Mesenchymal stem cell (in vitro differentiated cells and primary cell): ENCODE measurements at regions not wholly inside any gene's neighbourhood (a gene's known extent, or its start where the extent isn't known, plus 50 kb on each side); places are given as distances from the start of the nearest gene placed in this dataset.

Source experiments
- DNase-seq: peaks from one replicate; pipeline ENCODE4 v3.0.0-alpha.2; 2013
- H2AFZ ChIP-seq: one replicate; pipeline ENCODE4 v1.6.1; 2013; ENCODE audit warnings: low read depth, mild to moderate bottlenecking, control low read depth, inconsistent platforms, low read length, moderate library complexity
- H2AK5ac ChIP-seq: 2 replicates; pipeline ENCODE4 v1.6.1; 2013; ENCODE audit warnings: low read length, moderate library complexity, mild to moderate bottlenecking, inconsistent platforms; ENCODE audit not compliant: severe bottlenecking
- H2BK120ac ChIP-seq: one replicate; pipeline ENCODE4 v1.6.1; 2013; ENCODE audit warnings: low read depth, mild to moderate bottlenecking, inconsistent platforms, low read length, moderate library complexity
- H2BK12ac ChIP-seq, 2 experiments: one replicate each; pipeline ENCODE4 v1.6.1; 2013; ENCODE audit warnings: inconsistent platforms in 2 of 2, low read length in 2 of 2, mild to moderate bottlenecking in 2 of 2, moderate library complexity in 2 of 2, control low read depth in 1 of 2
- H2BK15ac ChIP-seq: one replicate; pipeline ENCODE4 v1.6.1; 2013; ENCODE audit warnings: mild to moderate bottlenecking, low read depth, inconsistent platforms; ENCODE audit not compliant: poor library complexity, severe bottlenecking
- H2BK5ac ChIP-seq: 2 replicates; pipeline ENCODE4 v1.6.1; 2013; ENCODE audit warnings: low read depth, mild to moderate bottlenecking, low read length, control low read depth, inconsistent platforms; ENCODE audit not compliant: poor library complexity, severe bottlenecking
- H3K14ac ChIP-seq, 2 experiments: one replicate each; pipeline ENCODE4 v1.6.1; 2013; ENCODE audit warnings: inconsistent platforms in 2 of 2, low read length in 2 of 2, control low read depth in 1 of 2, mild to moderate bottlenecking in 1 of 2, moderate library complexity in 1 of 2
- H3K18ac ChIP-seq, 2 experiments: one replicate each; pipeline ENCODE4 v1.6.1; 2013; ENCODE audit warnings: inconsistent platforms in 2 of 2, low read length in 2 of 2, control low read depth in 1 of 2, low read depth in 1 of 2, mild to moderate bottlenecking in 1 of 2
- H3K23ac ChIP-seq, 2 experiments: one replicate each; pipeline ENCODE4 v1.6.1; 2013; ENCODE audit warnings: inconsistent platforms in 2 of 2, low read length in 2 of 2, mild to moderate bottlenecking in 2 of 2, moderate library complexity in 2 of 2, control low read depth in 1 of 2
- H3K27ac ChIP-seq: 2 replicates; pipeline ENCODE4 v1.5.1; 2013; ENCODE audit warnings: mild to moderate bottlenecking, moderate library complexity, low read length, control low read depth, inconsistent platforms; ENCODE audit not compliant: poor library complexity, severe bottlenecking
- H3K27me3 ChIP-seq, 2 experiments: 2 replicates each; pipeline versions ENCODE4 v1.6.1 to v1.7.0; 2013; ENCODE audit warnings: low read length in 2 of 2, mild to moderate bottlenecking in 2 of 2, moderate library complexity in 2 of 2, control low read depth in 1 of 2, inconsistent platforms in 1 of 2; ENCODE audit not compliant: control insufficient read depth in 1 of 2, insufficient read depth in 1 of 2
- H3K36me3 ChIP-seq, 2 experiments: 2 replicates each; pipeline versions ENCODE4 v1.6.1 to v1.7.0; 2013; ENCODE audit warnings: low read length in 2 of 2, control low read depth in 1 of 2, inconsistent platforms in 1 of 2, low read depth in 1 of 2, mild to moderate bottlenecking in 1 of 2; ENCODE audit not compliant: insufficient read depth in 2 of 2, control insufficient read depth in 1 of 2
- H3K4ac ChIP-seq, 2 experiments: one replicate each; pipeline ENCODE4 v1.6.1; 2013; ENCODE audit warnings: inconsistent platforms in 2 of 2, low read length in 2 of 2, mild to moderate bottlenecking in 2 of 2, moderate library complexity in 2 of 2, control low read depth in 1 of 2, low read depth in 1 of 2
- H3K4me1 ChIP-seq: 2 replicates; pipeline ENCODE4 v1.6.1; 2013; ENCODE audit warnings: low read depth, low read length, control low read depth; ENCODE audit not compliant: control insufficient read depth, insufficient read depth
- H3K4me2 ChIP-seq: 2 replicates; pipeline ENCODE4 v1.6.1; 2013; ENCODE audit warnings: low read length, mild to moderate bottlenecking, inconsistent platforms; ENCODE audit not compliant: poor library complexity, severe bottlenecking
- H3K4me3 ChIP-seq, 2 experiments: 2 replicates each; pipeline versions ENCODE4 v1.5.1 to v1.7.0; 2013; ENCODE audit warnings: low read length in 2 of 2, mild to moderate bottlenecking in 2 of 2, control low read depth in 1 of 2, low read depth in 1 of 2; ENCODE audit not compliant: insufficient read depth in 1 of 2
- H3K79me1 ChIP-seq: replicated peaks from 2 replicates; pipeline ENCODE4 v1.6.1; 2013; ENCODE audit warnings: mild to moderate bottlenecking, control low read depth, low read length, inconsistent platforms; ENCODE audit not compliant: poor library complexity, severe bottlenecking
- H3K9ac ChIP-seq: 2 replicates; pipeline ENCODE4 v1.7.0; 2013; ENCODE audit warnings: mild to moderate bottlenecking, low read length, moderate library complexity
- H3K9me3 ChIP-seq: 2 replicates; pipeline ENCODE4 v1.7.0; 2013; ENCODE audit warnings: mild to moderate bottlenecking, low read length; ENCODE audit not compliant: control insufficient read depth
- H4K8ac ChIP-seq: one replicate; pipeline ENCODE4 v1.6.1; 2013; ENCODE audit warnings: inconsistent platforms, mild to moderate bottlenecking, low read length, moderate library complexity
- H4K91ac ChIP-seq: one replicate; pipeline ENCODE4 v1.6.1; 2013; ENCODE audit warnings: mild to moderate bottlenecking, low read length, inconsistent platforms
- WGBS: methylation state at CpG from one replicate; pipeline ENCODE4 v1.1.7; 2013; ENCODE audit warnings: mixed read lengths; 5-methylcytosine and 5-hydroxymethylcytosine counted together

- no peak overlapping the region for H2BK12ac ChIP-seq
- no peak overlapping the region for H2BK120ac ChIP-seq
- H3K27ac ChIP-seq, result no peak overlapping the region
- H3K4me2 ChIP-seq, result no peak overlapping the region
- DNase-seq, result no peak
- H3K79me1 ChIP-seq, result no peaks in the 10 kb centered on the region
- no peak overlapping the region for H2BK15ac ChIP-seq
- no peak overlapping the region for H3K18ac ChIP-seq
- H2AFZ ChIP-seq, result no peak overlapping the region
- WGBS, result 80% methylated on average over 1 of the region's 2 CpGs
- H3K9ac ChIP-seq, result no peak overlapping the region
- peaks cover 2% of the 10 kb centered on the region for H3K9me3 ChIP-seq
- H3K36me3 ChIP-seq, result no peaks in the 10 kb centered on the region
- H4K8ac ChIP-seq, result no peak overlapping the region
- H3K4me1 ChIP-seq, result no peaks in the 10 kb centered on the region
- no peak overlapping the region for H3K23ac ChIP-seq
- no peak overlapping the region for H2BK5ac ChIP-seq
- H3K14ac ChIP-seq, result no peak overlapping the region
- H3K27me3 ChIP-seq, result no peaks in the 10 kb centered on the region
- no peak overlapping the region for H3K4me3 ChIP-seq
- no peak overlapping the region for H3K4ac ChIP-seq
- H4K91ac ChIP-seq, result no peak overlapping the region
- H2AK5ac ChIP-seq, result no peak overlapping the region
These were observed 1313.7 kb downstream of the NCAM2 start for GRCh38 chr21:22311741-22312462.

GRCh38 chr21:22314963-22315362 lies 1316.8 kb downstream of the NCAM2 start:
- Histone ChIP-seq H3K36me3 (no peaks in the 10 kb centered on the region), H2BK15ac (no peak overlapping the region), H2BK5ac (no peak overlapping the region), H4K91ac (no peak overlapping the region), H3K4me2 (no peak overlapping the region), H3K27ac (no peak overlapping the region), H3K4ac (no peak overlapping the region), H3K14ac (no peak overlapping the region), H2AFZ (no peak overlapping the region), H3K9me3 (peaks cover 10% of the 10 kb centered on the region), H2BK12ac (no peak overlapping the region), H4K8ac (no peak overlapping the region), H3K4me1 (no peaks in the 10 kb centered on the region), H3K23ac (no peak overlapping the region), H2BK120ac (no peak overlapping the region), H3K79me1 (no peaks in the 10 kb centered on the region), H3K9ac (no peak overlapping the region), H3K27me3 (no peaks in the 10 kb centered on the region), H3K4me3 (no peak overlapping the region), H2AK5ac (no peak overlapping the region), H3K18ac (no peak overlapping the region)
- no peak for DNase-seq
- 50% methylated on average over 1 of the region's 1 CpG for WGBS

GRCh38 chr21:22319435-22319834 lies 1321.2 kb downstream of the NCAM2 start:
- H2AK5ac ChIP-seq, result no peak overlapping the region
- no peaks in the 10 kb centered on the region for H3K4me1 ChIP-seq
- no peak overlapping the region for H3K18ac ChIP-seq
- H3K4me3 ChIP-seq, result no peak overlapping the region
- no peak overlapping the region for H2BK120ac ChIP-seq
- H3K4me2 ChIP-seq, result no peak overlapping the region
- H2BK5ac ChIP-seq, result no peak overlapping the region
- WGBS, result 80% methylated on average over 1 of the region's 1 CpG
- no peaks in the 10 kb centered on the region for H3K79me1 ChIP-seq
- H4K8ac ChIP-seq, result no peak overlapping the region
- no peak overlapping the region for H2BK15ac ChIP-seq
- no peak overlapping the region for H3K23ac ChIP-seq
- no peak overlapping the region for H3K4ac ChIP-seq
- no peak overlapping the region for H3K14ac ChIP-seq
- H3K9me3 ChIP-seq, result peaks cover 35% of the 10 kb centered on the region
- H4K91ac ChIP-seq, result no peak overlapping the region
- no peak for DNase-seq
- H3K9ac ChIP-seq, result no peak overlapping the region
- no peaks in the 10 kb centered on the region for H3K36me3 ChIP-seq
- H2BK12ac ChIP-seq, result no peak overlapping the region
- H3K27ac ChIP-seq, result no peak overlapping the region
- H3K27me3 ChIP-seq, result no peaks in the 10 kb centered on the region
- no peak overlapping the region for H2AFZ ChIP-seq

- H3K14ac ChIP-seq, result no peak overlapping the region
- H3K4ac ChIP-seq, result no peak overlapping the region
- no peak overlapping the region for H2BK120ac ChIP-seq
- no peak overlapping the region for H3K4me3 ChIP-seq
- H3K9me3 ChIP-seq, result peaks cover 16% of the 10 kb centered on the region
- no peak overlapping the region for H2AK5ac ChIP-seq
- no peak overlapping the region for H2BK5ac ChIP-seq
- H3K79me1 ChIP-seq, result no peaks in the 10 kb centered on the region
- no peak overlapping the region for H2AFZ ChIP-seq
- H2BK15ac ChIP-seq, result no peak overlapping the region
- DNase-seq, result no peak
- H3K18ac ChIP-seq, result no peak overlapping the region
- no peak overlapping the region for H2BK12ac ChIP-seq
- no peak overlapping the region for H3K23ac ChIP-seq
- no peak overlapping the region for H3K27ac ChIP-seq
- H3K4me2 ChIP-seq, result no peak overlapping the region
- no peak overlapping the region for H3K9ac ChIP-seq
- H4K91ac ChIP-seq, result no peak overlapping the region
- no peaks in the 10 kb centered on the region for H3K27me3 ChIP-seq
- H4K8ac ChIP-seq, result no peak overlapping the region
- 14% methylated on average over 1 of the region's 1 CpG for WGBS
- no peaks in the 10 kb centered on the region for H3K36me3 ChIP-seq
- H3K4me1 ChIP-seq, result no peaks in the 10 kb centered on the region
These were observed 1344.7 kb downstream of the NCAM2 start for GRCh38 chr21:22342889-22343288.
